ENCODE measurements at regions not wholly inside any gene's neighbourhood (a gene's known extent, or its start where the extent isn't known, plus 50 kb on each side); places are given as distances from the start of the nearest gene placed in this dataset.
A peak's percentile ranks its signal among the peaks of the same experiment; 100 is the strongest.

GRCh38 chr20:48571949-48572847 is 255.6 kb downstream of the PREX1 start:
- no peak for DNase-seq (ENCODE audit: low read depth)

- no peak for DNase-seq (ENCODE audit: low read depth)
Measured at GRCh38 chr20:48569679-48570078, 258.1 kb downstream of the PREX1 start.

- DNase-seq (ENCODE audit: low read depth) = no peak
Measured at GRCh38 chr20:48568520-48568919, 259.3 kb downstream of the PREX1 start.

- DNase-seq (ENCODE audit: low read depth) = no peak
Measured at GRCh38 chr20:48567145-48567544, 260.7 kb downstream of the PREX1 start.

GRCh38 chr20:48564982-48565539 is 262.7 kb downstream of the PREX1 start:
- DNase-seq (ENCODE audit: low read depth) = no peak

GRCh38 chr20:48563191-48563870 is 264.5 kb downstream of the PREX1 start:
- no peak for DNase-seq (ENCODE audit: low read depth)

- no peak for DNase-seq (ENCODE audit: low read depth)
Measured at GRCh38 chr20:48562586-48563116, 265.1 kb downstream of the PREX1 start.

GRCh38 chr20:48558906-48559305 is 268.9 kb downstream of the PREX1 start:
- DNase-seq (ENCODE audit: low read depth) = no peak

GRCh38 chr20:48557380-48557779 is 270.4 kb downstream of the PREX1 start:
- no peak for DNase-seq (ENCODE audit: low read depth)

- peak; percentile 24 for DNase-seq (ENCODE audit: low read depth)
Measured at GRCh38 chr20:48556956-48557355, 270.8 kb downstream of the PREX1 start.

- no peak for DNase-seq (ENCODE audit: low read depth)
Measured at GRCh38 chr20:48552550-48552949, 275.2 kb downstream of the PREX1 start.

GRCh38 chr20:48550814-48551213 is 277.0 kb downstream of the PREX1 start:
- peak; percentile 47 for DNase-seq (ENCODE audit: low read depth)

GRCh38 chr20:48547664-48548063 is 280.1 kb downstream of the PREX1 start:
- no peak for DNase-seq (ENCODE audit: low read depth)

GRCh38 chr20:48544402-48545339 is 283.1 kb downstream of the PREX1 start:
- peak; percentile 8 for DNase-seq (ENCODE audit: low read depth)

GRCh38 chr20:48541581-48542071 is 286.2 kb downstream of the PREX1 start:
- no peak for DNase-seq (ENCODE audit: low read depth)

- DNase-seq (ENCODE audit: low read depth) = no peak
Measured at GRCh38 chr20:48538856-48539255, 288.9 kb downstream of the PREX1 start.

GRCh38 chr20:48538058-48538825 is 289.6 kb downstream of the PREX1 start:
- DNase-seq (ENCODE audit: low read depth) = peak; percentile 85

- DNase-seq (ENCODE audit: low read depth) = no peak
Measured at GRCh38 chr20:48536206-48536605, 291.6 kb downstream of the PREX1 start.

- DNase-seq (ENCODE audit: low read depth) = no peak
Measured at GRCh38 chr20:48535556-48535955, 292.2 kb downstream of the PREX1 start.

GRCh38 chr20:48532028-48532427 is 295.8 kb downstream of the PREX1 start:
- DNase-seq (ENCODE audit: low read depth) = no peak
